ENCODE measurements at regions not wholly inside any gene's neighbourhood (a gene's known extent, or its start where the extent isn't known, plus 50 kb on each side); places are given as distances from the start of the nearest gene placed in this dataset.

DNA sequence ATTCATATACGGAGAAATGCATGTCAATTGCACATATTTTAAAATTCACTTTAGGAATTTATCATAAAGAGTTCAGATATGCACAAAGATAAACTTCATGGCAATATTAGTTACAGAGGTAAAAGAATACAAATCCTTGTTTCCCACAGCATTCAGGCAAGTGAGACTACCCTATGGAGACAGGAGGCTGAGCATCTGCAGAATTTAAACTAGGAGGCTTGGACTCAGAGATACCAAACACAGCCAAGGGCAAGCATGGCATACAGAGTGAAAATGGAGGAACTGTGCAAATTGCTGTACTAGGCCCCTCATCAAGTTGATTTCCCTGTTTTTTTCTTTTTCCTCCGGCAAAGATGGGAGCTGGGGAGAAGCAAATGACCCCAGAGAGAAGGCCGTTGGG is 94.2 kb downstream of the SLC24A2 start:
- H3K4me1 Mint-ChIP-seq: no peaks in the 10 kb centered on the region
- Histone ChIP-seq H3K27ac (no peak overlapping the region), H3K27me3 (no peaks in the 10 kb centered on the region), H3K4me3 (no peak overlapping the region), H3K4me2 (no peak overlapping the region), H3F3A (ENCODE audit: low read depth) (no peaks in the 10 kb centered on the region), H3K4me1 (no peaks in the 10 kb centered on the region), H4K20me1 (ENCODE audit: low read depth) (no peaks in the 10 kb centered on the region), H3K79me2 (ENCODE audit: low read depth) (no peaks in the 10 kb centered on the region), H3K9me3 (ENCODE audit: low read depth) (no peaks in the 10 kb centered on the region), H3K9ac (no peak overlapping the region), H2AFZ (replicated peaks) (no peak overlapping the region), H3K36me3 (no peaks in the 10 kb centered on the region)
- peaks cover 4% of the 10 kb centered on the region for H3K27me3 Mint-ChIP-seq (ENCODE audit: insufficient read depth, low read depth)
- H3K27ac Mint-ChIP-seq: peak overlapping the region; percentile 37
- TF ChIP-seq EZH2 (IDR thresholded peaks at IDR 0.05) (no peak), EZH2phosphoT487 (IDR thresholded peaks at IDR 0.05) (no peak)
- TF ChIP-seq, protein P1, sequence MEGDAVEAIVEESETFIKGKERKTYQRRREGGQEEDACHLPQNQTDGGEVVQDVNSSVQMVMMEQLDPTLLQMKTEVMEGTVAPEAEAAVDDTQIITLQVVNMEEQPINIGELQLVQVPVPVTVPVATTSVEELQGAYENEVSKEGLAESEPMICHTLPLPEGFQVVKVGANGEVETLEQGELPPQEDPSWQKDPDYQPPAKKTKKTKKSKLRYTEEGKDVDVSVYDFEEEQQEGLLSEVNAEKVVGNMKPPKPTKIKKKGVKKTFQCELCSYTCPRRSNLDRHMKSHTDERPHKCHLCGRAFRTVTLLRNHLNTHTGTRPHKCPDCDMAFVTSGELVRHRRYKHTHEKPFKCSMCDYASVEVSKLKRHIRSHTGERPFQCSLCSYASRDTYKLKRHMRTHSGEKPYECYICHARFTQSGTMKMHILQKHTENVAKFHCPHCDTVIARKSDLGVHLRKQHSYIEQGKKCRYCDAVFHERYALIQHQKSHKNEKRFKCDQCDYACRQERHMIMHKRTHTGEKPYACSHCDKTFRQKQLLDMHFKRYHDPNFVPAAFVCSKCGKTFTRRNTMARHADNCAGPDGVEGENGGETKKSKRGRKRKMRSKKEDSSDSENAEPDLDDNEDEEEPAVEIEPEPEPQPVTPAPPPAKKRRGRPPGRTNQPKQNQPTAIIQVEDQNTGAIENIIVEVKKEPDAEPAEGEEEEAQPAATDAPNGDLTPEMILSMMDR (IDR thresholded peaks at IDR 0.05): no peak
- H3K4me3 Mint-ChIP-seq: no peak overlapping the region
- no peaks in the 10 kb centered on the region for H3K9me3 Mint-ChIP-seq
- no peaks in the 10 kb centered on the region for H3K36me3 Mint-ChIP-seq
- no peak for DNase-seq (ENCODE audit: low spot score)

DNA sequence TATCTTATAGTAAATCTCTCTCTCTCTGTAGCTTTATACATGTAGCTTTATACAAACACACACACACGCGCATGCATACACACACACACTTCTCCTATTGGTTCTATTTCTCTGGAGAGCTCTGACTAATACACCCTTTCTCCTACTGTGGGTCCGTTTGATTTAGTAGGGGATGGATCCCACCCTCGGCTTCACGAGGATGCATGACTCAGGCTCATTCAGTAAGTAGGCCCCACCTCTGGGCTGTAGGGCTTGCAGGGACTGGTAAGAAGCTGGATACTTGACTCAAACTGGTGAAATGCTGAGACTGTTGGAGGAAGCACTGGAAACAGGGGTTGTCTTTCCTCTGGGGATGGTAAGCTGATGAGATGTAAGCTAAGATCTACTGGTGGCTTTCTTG is 98.7 kb downstream of the SLC24A2 start:
- Mint-ChIP-seq H3K4me1 (no peaks in the 10 kb centered on the region), H3K27me3 (ENCODE audit: insufficient read depth, low read depth) (peaks cover 2% of the 10 kb centered on the region), H3K27ac (no peak overlapping the region), H3K9me3 (peaks cover 13% of the 10 kb centered on the region), H3K4me3 (no peak overlapping the region), H3K36me3 (no peaks in the 10 kb centered on the region)
- no peak for TF ChIP-seq EZH2 (IDR thresholded peaks at IDR 0.05)
- TF ChIP-seq, protein P1 (IDR thresholded peaks at IDR 0.05): no peak
- no peak for TF ChIP-seq EZH2phosphoT487 (IDR thresholded peaks at IDR 0.05)
- Histone ChIP-seq H3K9ac (no peak overlapping the region), H3K4me2 (no peak overlapping the region), H3K27me3 (no peaks in the 10 kb centered on the region), H2AFZ (replicated peaks) (no peak overlapping the region), H3K36me3 (no peaks in the 10 kb centered on the region), H3K79me2 (ENCODE audit: low read depth) (no peaks in the 10 kb centered on the region), H3K4me1 (no peaks in the 10 kb centered on the region), H4K20me1 (ENCODE audit: low read depth) (no peaks in the 10 kb centered on the region), H3K4me3 (no peak overlapping the region), H3K27ac (no peak overlapping the region), H3K9me3 (ENCODE audit: low read depth) (no peaks in the 10 kb centered on the region), H3F3A (ENCODE audit: low read depth) (no peaks in the 10 kb centered on the region)
- no peak for DNase-seq (ENCODE audit: low spot score)

DNA sequence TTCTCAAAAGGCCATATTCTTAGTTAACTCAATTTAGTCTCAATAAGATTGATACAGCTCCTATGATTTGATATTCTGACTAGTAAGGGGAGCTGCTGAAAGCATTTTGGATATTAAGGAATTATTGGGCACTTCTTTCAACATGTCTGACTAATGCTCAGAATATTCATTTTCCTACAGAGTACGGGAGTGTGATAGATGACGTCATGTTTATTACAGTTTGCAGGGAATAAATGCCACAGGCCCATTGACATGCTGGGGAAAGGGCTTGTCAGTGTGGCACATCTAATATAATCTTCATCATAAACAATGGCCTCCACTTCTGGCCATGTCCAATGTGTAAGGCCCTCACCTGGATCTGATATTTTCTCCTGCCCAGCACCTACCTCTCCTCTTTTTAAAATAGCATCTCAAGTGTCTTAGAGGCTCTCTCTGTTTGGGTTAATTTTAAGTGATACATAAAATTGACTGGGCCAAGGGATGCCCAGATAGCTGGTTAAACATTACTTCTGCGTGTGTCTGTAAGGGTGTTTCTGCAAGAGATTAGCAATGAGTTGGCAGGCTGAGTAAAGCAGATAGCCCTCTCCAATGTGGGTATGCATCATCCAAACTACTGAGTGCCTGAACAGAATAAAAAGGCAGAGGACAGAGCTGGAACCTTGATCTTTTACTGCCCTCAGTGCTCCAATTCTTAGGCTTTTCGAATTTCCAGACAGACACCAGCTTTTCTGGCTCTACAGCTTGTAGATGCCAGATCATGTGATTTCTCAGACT is 99.3 kb downstream of the SLC24A2 start:
- Histone ChIP-seq H3K4me3 (no peak overlapping the region), H3K9me3 (ENCODE audit: low read depth) (no peaks in the 10 kb centered on the region), H3K9ac (no peak overlapping the region), H3K36me3 (no peaks in the 10 kb centered on the region), H4K20me1 (ENCODE audit: low read depth) (no peaks in the 10 kb centered on the region), H2AFZ (replicated peaks) (no peak overlapping the region), H3K27ac (no peak overlapping the region), H3F3A (ENCODE audit: low read depth) (no peaks in the 10 kb centered on the region), H3K4me2 (no peak overlapping the region), H3K79me2 (ENCODE audit: low read depth) (no peaks in the 10 kb centered on the region), H3K4me1 (peaks cover 2% of the 10 kb centered on the region), H3K27me3 (no peaks in the 10 kb centered on the region)
- Mint-ChIP-seq H3K4me3 (no peak overlapping the region), H3K9me3 (peaks cover 16% of the 10 kb centered on the region), H3K27me3 (ENCODE audit: insufficient read depth, low read depth) (peaks cover 2% of the 10 kb centered on the region), H3K36me3 (no peaks in the 10 kb centered on the region), H3K27ac (no peak overlapping the region), H3K4me1 (peaks cover under 1% of the 10 kb centered on the region)
- DNase-seq (ENCODE audit: low spot score): no peak
- no peak for TF ChIP-seq EZH2 (IDR thresholded peaks at IDR 0.05)

DNA sequence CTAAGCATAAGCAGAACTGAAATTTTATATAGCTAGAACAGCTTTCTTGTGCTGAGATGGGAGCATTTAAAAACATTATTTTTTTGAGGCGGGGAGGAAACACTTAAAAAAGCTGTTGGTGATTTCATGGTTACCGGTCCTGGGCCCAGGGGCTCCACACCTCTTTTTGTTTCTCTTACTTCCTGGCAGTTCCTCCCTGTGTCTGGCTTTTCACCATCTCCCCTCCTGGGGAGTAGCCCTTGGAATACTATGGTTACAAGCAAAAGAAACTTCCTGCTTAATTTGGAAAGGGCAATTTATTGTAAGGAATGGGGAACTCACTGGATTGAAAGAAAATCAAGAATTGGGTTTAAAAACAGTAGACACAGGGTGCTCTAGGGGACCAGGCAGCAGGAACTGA is 105.1 kb downstream of the SLC24A2 start:
- Histone ChIP-seq H4K20me1 (ENCODE audit: low read depth) (no peaks in the 10 kb centered on the region), H3K79me2 (ENCODE audit: low read depth) (no peaks in the 10 kb centered on the region), H3K9ac (no peak overlapping the region), H3K4me2 (peak overlapping the region; percentile 9), H3K4me3 (no peak overlapping the region), H3F3A (ENCODE audit: low read depth) (peaks cover 4% of the 10 kb centered on the region), H3K9me3 (ENCODE audit: low read depth) (no peaks in the 10 kb centered on the region), H3K4me1 (peaks cover 13% of the 10 kb centered on the region), H3K27ac (peak overlapping the region; percentile 23), H3K27me3 (no peaks in the 10 kb centered on the region), H2AFZ (replicated peaks) (peak overlapping the region; percentile 58), H3K36me3 (no peaks in the 10 kb centered on the region)
- no peaks in the 10 kb centered on the region for H3K27me3 Mint-ChIP-seq (ENCODE audit: insufficient read depth, low read depth)
- no peak for TF ChIP-seq EZH2 (IDR thresholded peaks at IDR 0.05)
- TF ChIP-seq, protein P1 (IDR thresholded peaks at IDR 0.05): no peak
- TF ChIP-seq EZH2phosphoT487 (IDR thresholded peaks at IDR 0.05): no peak
- H3K36me3 Mint-ChIP-seq: no peaks in the 10 kb centered on the region
- peaks cover 16% of the 10 kb centered on the region for H3K9me3 Mint-ChIP-seq
- H3K27ac Mint-ChIP-seq: peak overlapping the region; percentile 48
- peaks cover 19% of the 10 kb centered on the region for H3K4me1 Mint-ChIP-seq
- H3K4me3 Mint-ChIP-seq: no peak overlapping the region
- DNase-seq (ENCODE audit: low spot score): peak; percentile 5
